T-cell (primary cell): ENCODE measurements at regions not wholly inside any gene's neighbourhood (a gene's known extent, or its start where the extent isn't known, plus 50 kb on each side); places are given as distances from the start of the nearest gene placed in this dataset.

Experiments used
- ATAC-seq, 4 experiments: fragments of 200-7000 bp in 3 of 4; fragments of 150-1000 bp in 1 of 4; cut with Tn5 transposase; replicated peaks in 1 of 4; 1 replicate in 3 of 4; 2 replicates in 1 of 4; pipeline ENCODE4 v1.10.0; 2021; ENCODE audit warnings: moderate library complexity in 3 of 4, mild to moderate bottlenecking in 2 of 4, moderate number of reproducible peaks in 1 of 4
- CTCF ChIA-PET, 2 donors: fragments of 300-600 bp; sonication (Branson Sonifier 250); formaldehyde crosslinking; loops; one replicate each; lab custom pipeline; 2022; ENCODE audit warnings: antibody characterized with exemption in 2 of 2; lab: Charles Lee
- POLR2A ChIA-PET, 2 donors: fragments of 300-600 bp; sonication (Branson Sonifier 250); formaldehyde crosslinking; loops; one replicate each; lab custom pipeline; 2022; ENCODE audit warnings: antibody characterized with exemption in 2 of 2; lab: Charles Lee
- DNase-seq, 35 experiments: peaks; one replicate each; pipeline versions ENCODE4 v3.0.0 to v3.0.0-alpha.2; 2013 to 2023
- H3K27ac ChIP-seq: one replicate; pipeline ENCODE4 v1.5.1; 2013; ENCODE audit warnings: low read length
- H3K27me3 ChIP-seq, 2 experiments: replicated peaks in 1 of 2; 1 replicate in 1 of 2; 2 replicates in 1 of 2; pipeline versions ENCODE4 v1.6.1 to v1.7.0; 2013; ENCODE audit warnings: low read length in 1 of 2, mixed read lengths in 1 of 2; ENCODE audit not compliant: control insufficient read depth in 2 of 2, insufficient read depth in 2 of 2; ENCODE audit errors: extremely low read depth in 1 of 2
- H3K36me3 ChIP-seq, 2 donors: 1 replicate in 1 of 2; 2 replicates in 1 of 2; pipeline versions ENCODE4 v1.6.1 to v1.7.0; 2013; ENCODE audit warnings: low read length in 1 of 2; ENCODE audit not compliant: control insufficient read depth in 2 of 2, insufficient read depth in 1 of 2; ENCODE audit errors: extremely low read depth in 1 of 2
- H3K4me1 ChIP-seq, 2 experiments: 1 replicate in 1 of 2; 2 replicates in 1 of 2; pipeline versions ENCODE4 v1.6.1 to v1.7.0; 2013; ENCODE audit warnings: low read length in 2 of 2, mixed read lengths in 1 of 2; ENCODE audit not compliant: insufficient read depth in 2 of 2, control insufficient read depth in 1 of 2; ENCODE audit errors: extremely low read depth in 1 of 2
- H3K4me3 ChIP-seq, 2 donors: 1 replicate in 1 of 2; 2 replicates in 1 of 2; pipeline versions ENCODE4 v1.5.1 to v1.7.0; 2013; ENCODE audit warnings: mild to moderate bottlenecking in 2 of 2, low read length in 1 of 2, moderate library complexity in 1 of 2; ENCODE audit not compliant: control insufficient read depth in 1 of 2; ENCODE audit errors: extremely low read depth in 1 of 2
- H3K9me3 ChIP-seq: 2 replicates; pipeline ENCODE4 v1.7.0; 2013
- H3K27ac Mint-ChIP-seq, 2 donors: one replicate each; pipeline ENCODE4 v1.8.0; 2020 to 2021; ENCODE audit warnings: mild to moderate bottlenecking in 2 of 2, mixed read lengths in 2 of 2
- H3K27me3 Mint-ChIP-seq, 2 donors: one replicate each; pipeline ENCODE4 v1.8.0; 2021 to 2022; ENCODE audit warnings: mixed read lengths in 2 of 2
- H3K36me3 Mint-ChIP-seq: one replicate; pipeline ENCODE4 v1.8.0; 2021; ENCODE audit warnings: mixed read lengths
- H3K4me1 Mint-ChIP-seq, 3 donors: one replicate each; pipeline ENCODE4 v1.8.0; 2020 to 2022; ENCODE audit warnings: mixed read lengths in 3 of 3, mild to moderate bottlenecking in 1 of 3
- H3K4me3 Mint-ChIP-seq, 3 donors: one replicate each; pipeline ENCODE4 v1.8.0; 2020 to 2022; ENCODE audit warnings: mild to moderate bottlenecking in 3 of 3, mixed read lengths in 3 of 3, moderate library complexity in 3 of 3
- H3K9me3 Mint-ChIP-seq, 3 donors: one replicate each; pipeline ENCODE4 v1.8.0; 2020 to 2022; ENCODE audit warnings: mixed read lengths in 3 of 3
- WGBS: methylation state at CpG from one replicate; pipeline ENCODE4 v1.1.5; 2013; ENCODE audit warnings: missing lambda C conversion rate; ENCODE audit not compliant: insufficient coverage; 5-methylcytosine and 5-hydroxymethylcytosine counted together

DNA sequence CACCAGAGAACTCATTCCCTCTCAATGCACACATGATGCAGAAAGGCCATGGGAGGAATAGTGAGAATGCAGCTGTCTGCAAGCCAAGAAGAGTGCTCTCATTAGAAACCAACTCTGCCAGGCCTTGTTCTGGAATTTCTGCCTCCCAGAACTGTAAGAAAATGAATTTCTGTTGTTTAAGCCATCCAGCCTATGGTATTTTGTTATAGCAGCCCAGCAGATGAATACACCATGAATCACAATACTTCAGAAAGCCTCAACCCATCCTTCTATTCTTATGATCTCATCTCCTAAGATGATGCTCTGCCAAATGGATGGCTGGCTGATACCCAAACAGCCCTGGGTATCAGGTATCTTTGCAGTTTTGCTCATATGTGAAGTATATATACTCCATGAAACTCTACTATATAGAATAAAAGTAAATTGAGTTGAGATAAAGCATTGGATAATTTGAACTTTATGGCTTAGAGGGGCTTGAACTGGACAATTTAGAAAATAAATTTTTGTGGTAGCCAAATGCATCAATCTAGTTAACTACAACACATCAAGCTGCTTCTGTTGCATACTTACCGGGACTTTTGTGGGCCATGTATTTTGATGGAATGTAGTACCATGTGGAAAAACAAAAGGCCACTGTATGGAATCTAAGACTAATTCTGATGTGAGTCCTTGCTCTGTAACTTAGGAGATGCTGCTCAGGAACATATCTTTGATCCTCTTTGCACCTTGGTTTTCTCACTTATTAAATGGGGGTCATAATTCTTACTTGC is 245.9 kb downstream of the HS3ST1 start:
- POLR2A ChIA-PET = no interaction called here
- no CpG with 5 or more reads among the region's 1 CpG for WGBS

DNA sequence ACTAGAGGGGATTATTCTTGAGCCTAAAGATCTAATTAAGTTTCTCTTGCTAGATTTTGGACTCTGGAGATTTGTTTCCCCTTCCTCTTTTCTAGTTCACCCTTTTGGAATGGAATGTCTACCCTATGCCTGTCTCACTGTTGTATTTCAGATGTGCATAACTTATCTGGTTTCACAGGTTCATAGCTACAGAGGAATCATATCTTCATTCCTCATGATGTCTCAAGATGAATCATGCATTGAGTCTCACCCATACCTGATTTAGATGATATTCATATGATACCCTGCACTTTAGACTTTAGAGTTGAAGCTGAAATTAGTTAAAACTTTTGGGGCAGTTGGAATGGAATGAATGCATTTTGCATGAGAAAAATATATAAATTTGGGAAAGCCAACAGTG is 246.7 kb downstream of the HS3ST1 start:
- ATAC-seq (no peak), DNase-seq (no peak)
- Mint-ChIP-seq H3K36me3 (no peaks in the 10 kb centered on the region), H3K27me3 (no peaks in the 10 kb centered on the region), H3K27ac (no peak overlapping the region), H3K4me3 (no peak overlapping the region), H3K4me1 (no peaks in the 10 kb centered on the region), H3K9me3 (no peaks in the 10 kb centered on the region)
- no peak overlapping the region for H3K4me3 ChIP-seq
- no peaks in the 10 kb centered on the region for H3K27me3 ChIP-seq
- no peaks in the 10 kb centered on the region for H3K4me1 ChIP-seq
- ChIA-PET POLR2A (no interaction called here), CTCF (no interaction called here)
- H3K9me3 ChIP-seq = no peaks in the 10 kb centered on the region
- H3K27ac ChIP-seq = no peak overlapping the region
- no peaks in the 10 kb centered on the region for H3K36me3 ChIP-seq

More for the DNA sequence above, 245.9 kb downstream of the HS3ST1 start:
- Mint-ChIP-seq H3K4me3 (no peak overlapping the region), H3K27ac (no peak overlapping the region), H3K4me1 (no peaks in the 10 kb centered on the region), H3K9me3 (no peaks in the 10 kb centered on the region), H3K36me3 (no peaks in the 10 kb centered on the region), H3K27me3 (no peaks in the 10 kb centered on the region)
- no peaks in the 10 kb centered on the region for H3K9me3 ChIP-seq
- no peak overlapping the region for H3K27ac ChIP-seq
- H3K36me3 ChIP-seq = no peaks in the 10 kb centered on the region
- CTCF ChIA-PET = no interaction called here
- DNase-seq (no peak), ATAC-seq (no peak)
- H3K4me1 ChIP-seq = no peaks in the 10 kb centered on the region
- no peaks in the 10 kb centered on the region for H3K27me3 ChIP-seq
- no peak overlapping the region for H3K4me3 ChIP-seq

DNA sequence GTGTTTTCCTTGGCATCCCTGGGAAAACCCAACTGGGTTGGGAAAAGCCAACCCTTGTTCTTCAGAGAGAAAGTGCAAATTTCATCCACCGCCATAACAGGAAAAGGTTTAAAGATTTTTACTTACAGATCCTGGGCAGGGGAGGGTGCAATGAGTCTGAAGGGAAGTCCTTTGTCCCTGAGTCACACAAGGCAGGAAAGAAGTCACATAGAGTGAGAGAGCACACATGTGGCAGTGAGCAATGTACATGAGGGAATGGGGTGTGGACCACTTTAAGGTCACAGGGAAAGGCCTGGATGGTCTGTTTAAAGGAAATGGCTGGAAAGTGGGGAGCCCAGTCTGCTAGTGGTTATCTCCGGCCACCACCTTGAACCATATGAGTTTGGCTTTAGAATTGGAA is 248.9 kb downstream of the HS3ST1 start:
- ChIA-PET CTCF (no interaction called here), POLR2A (no interaction called here)
- Mint-ChIP-seq H3K27me3 (no peaks in the 10 kb centered on the region), H3K36me3 (no peaks in the 10 kb centered on the region), H3K4me1 (no peaks in the 10 kb centered on the region), H3K27ac (no peak overlapping the region), H3K4me3 (no peak overlapping the region), H3K9me3 (no peaks in the 10 kb centered on the region)
- no peak for ATAC-seq
- H3K27me3 ChIP-seq = no peaks in the 10 kb centered on the region
- H3K27ac ChIP-seq = no peak overlapping the region
- no peak overlapping the region for H3K4me3 ChIP-seq
- 88% methylated on average over 1 of the region's 2 CpGs for WGBS
- H3K4me1 ChIP-seq = no peaks in the 10 kb centered on the region
- H3K36me3 ChIP-seq = no peaks in the 10 kb centered on the region
- no peaks in the 10 kb centered on the region for H3K9me3 ChIP-seq
- no peak for DNase-seq

DNA sequence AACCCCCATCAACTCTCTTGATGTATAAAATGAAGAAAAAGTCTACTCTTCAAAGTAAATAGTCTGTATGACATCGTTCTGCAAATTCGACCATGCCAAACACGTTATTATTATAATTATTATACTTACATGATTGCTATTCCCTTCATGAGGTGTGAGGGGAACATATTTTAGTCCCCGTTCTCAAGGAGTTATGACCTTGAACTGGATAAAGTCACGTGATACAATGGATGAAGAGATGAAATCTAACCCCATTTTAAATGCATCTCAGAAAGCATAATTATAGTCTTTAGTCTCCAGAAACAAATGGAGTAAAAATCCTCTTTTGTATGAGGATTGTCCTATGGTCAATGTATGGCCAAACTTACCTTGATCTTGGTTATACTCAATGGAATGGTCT is 250.3 kb downstream of the HS3ST1 start:
- Histone ChIP-seq H3K9me3 (no peaks in the 10 kb centered on the region), H3K27me3 (no peaks in the 10 kb centered on the region), H3K36me3 (no peaks in the 10 kb centered on the region), H3K4me3 (no peak overlapping the region), H3K4me1 (no peaks in the 10 kb centered on the region), H3K27ac (no peak overlapping the region)
- POLR2A ChIA-PET = no interaction called here
- no peaks in the 10 kb centered on the region for H3K36me3 Mint-ChIP-seq
- H3K9me3 Mint-ChIP-seq = no peaks in the 10 kb centered on the region
- no peak overlapping the region for H3K4me3 Mint-ChIP-seq
- no peak for ATAC-seq
- WGBS = no CpG with 5 or more reads among the region's 5 CpGs
- DNase-seq = no peak
- no peak overlapping the region for H3K27ac Mint-ChIP-seq
- CTCF ChIA-PET = no interaction called here
- H3K4me1 Mint-ChIP-seq = no peaks in the 10 kb centered on the region
- no peaks in the 10 kb centered on the region for H3K27me3 Mint-ChIP-seq

DNA sequence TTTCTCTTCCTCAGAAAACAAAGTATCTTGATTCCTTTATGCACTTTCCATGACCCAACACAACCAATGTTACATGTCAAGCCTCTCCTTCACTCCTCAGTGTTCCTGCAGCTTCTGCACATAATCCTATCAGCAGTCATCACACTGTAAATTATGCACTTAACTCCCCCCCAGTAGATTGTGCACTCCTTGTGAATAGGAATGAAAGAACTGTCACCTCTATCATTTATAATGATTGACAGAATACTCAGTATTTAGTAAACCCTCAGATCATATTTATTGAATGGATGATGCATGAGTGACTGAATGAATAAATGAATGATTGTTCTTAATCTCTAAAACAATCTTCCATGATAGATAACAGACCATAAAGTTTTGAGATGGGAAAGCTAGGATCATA is 253.3 kb downstream of the HS3ST1 start:
- H3K4me1 Mint-ChIP-seq = no peaks in the 10 kb centered on the region
- H3K36me3 ChIP-seq = no peaks in the 10 kb centered on the region
- H3K4me1 ChIP-seq = no peaks in the 10 kb centered on the region
- no peak overlapping the region for H3K27ac ChIP-seq
- no peaks in the 10 kb centered on the region for H3K36me3 Mint-ChIP-seq
- H3K9me3 Mint-ChIP-seq = peaks cover 0 to 4% (median 0%) of the 10 kb centered on the region in 3 donors
- no peak for DNase-seq
- H3K9me3 ChIP-seq = no peaks in the 10 kb centered on the region
- no peak overlapping the region for H3K27ac Mint-ChIP-seq
- ATAC-seq = no peak
- no peaks in the 10 kb centered on the region for H3K27me3 ChIP-seq
- H3K27me3 Mint-ChIP-seq = no peaks in the 10 kb centered on the region
- ChIA-PET POLR2A (no interaction called here), CTCF (no interaction called here)
- no peak overlapping the region for H3K4me3 ChIP-seq
- no peak overlapping the region for H3K4me3 Mint-ChIP-seq

- ChIA-PET CTCF (no interaction called here), POLR2A (no interaction called here)
- H3K27me3 ChIP-seq = no peaks in the 10 kb centered on the region
- Mint-ChIP-seq H3K4me1 (no peaks in the 10 kb centered on the region), H3K27ac (no peak overlapping the region), H3K4me3 (no peak overlapping the region), H3K9me3 (peaks cover 0 to 5% (median 0%) of the 10 kb centered on the region in 3 donors), H3K36me3 (no peaks in the 10 kb centered on the region), H3K27me3 (no peaks in the 10 kb centered on the region)
- no peak overlapping the region for H3K27ac ChIP-seq
- no peaks in the 10 kb centered on the region for H3K9me3 ChIP-seq
- no peak for DNase-seq
- H3K4me3 ChIP-seq = no peak overlapping the region
- H3K36me3 ChIP-seq = no peaks in the 10 kb centered on the region
- no peak for ATAC-seq
- no peaks in the 10 kb centered on the region for H3K4me1 ChIP-seq
Measured at GRCh38 chr4:11166606-11167005, 262.1 kb downstream of the HS3ST1 start.

GRCh38 chr4:11166034-11166433 is 262.7 kb downstream of the HS3ST1 start:
- no peaks in the 10 kb centered on the region for H3K4me1 Mint-ChIP-seq
- no peaks in the 10 kb centered on the region for H3K27me3 ChIP-seq
- POLR2A ChIA-PET = no interaction called here
- no peak overlapping the region for H3K27ac ChIP-seq
- H3K9me3 ChIP-seq = no peaks in the 10 kb centered on the region
- no peak overlapping the region for H3K4me3 Mint-ChIP-seq
- no peak for ATAC-seq
- DNase-seq = no peak
- no peaks in the 10 kb centered on the region for H3K4me1 ChIP-seq
- no peak overlapping the region for H3K4me3 ChIP-seq
- no peaks in the 10 kb centered on the region for H3K36me3 Mint-ChIP-seq
- no peak overlapping the region for H3K27ac Mint-ChIP-seq
- no CpG with 5 or more reads among the region's 4 CpGs for WGBS
- no peaks in the 10 kb centered on the region for H3K27me3 Mint-ChIP-seq
- H3K36me3 ChIP-seq = no peaks in the 10 kb centered on the region
- peaks cover 0 to 5% (median 0%) of the 10 kb centered on the region in 3 donors for H3K9me3 Mint-ChIP-seq
- CTCF ChIA-PET = no interaction called here
